ENCODE measurements at regions not wholly inside any gene's neighbourhood (a gene's known extent, or its start where the extent isn't known, plus 50 kb on each side); places are given as distances from the start of the nearest gene placed in this dataset.

- no peak overlapping the region for H3K27ac ChIP-seq
- no peaks in the 10 kb centered on the region for H3K27me3 ChIP-seq (ENCODE audit: control insufficient read depth, insufficient read depth, low read length)
- no peak overlapping the region for H3K4me2 ChIP-seq (ENCODE audit: low read length)
- TF ChIP-seq, protein P1, sequence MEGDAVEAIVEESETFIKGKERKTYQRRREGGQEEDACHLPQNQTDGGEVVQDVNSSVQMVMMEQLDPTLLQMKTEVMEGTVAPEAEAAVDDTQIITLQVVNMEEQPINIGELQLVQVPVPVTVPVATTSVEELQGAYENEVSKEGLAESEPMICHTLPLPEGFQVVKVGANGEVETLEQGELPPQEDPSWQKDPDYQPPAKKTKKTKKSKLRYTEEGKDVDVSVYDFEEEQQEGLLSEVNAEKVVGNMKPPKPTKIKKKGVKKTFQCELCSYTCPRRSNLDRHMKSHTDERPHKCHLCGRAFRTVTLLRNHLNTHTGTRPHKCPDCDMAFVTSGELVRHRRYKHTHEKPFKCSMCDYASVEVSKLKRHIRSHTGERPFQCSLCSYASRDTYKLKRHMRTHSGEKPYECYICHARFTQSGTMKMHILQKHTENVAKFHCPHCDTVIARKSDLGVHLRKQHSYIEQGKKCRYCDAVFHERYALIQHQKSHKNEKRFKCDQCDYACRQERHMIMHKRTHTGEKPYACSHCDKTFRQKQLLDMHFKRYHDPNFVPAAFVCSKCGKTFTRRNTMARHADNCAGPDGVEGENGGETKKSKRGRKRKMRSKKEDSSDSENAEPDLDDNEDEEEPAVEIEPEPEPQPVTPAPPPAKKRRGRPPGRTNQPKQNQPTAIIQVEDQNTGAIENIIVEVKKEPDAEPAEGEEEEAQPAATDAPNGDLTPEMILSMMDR (IDR thresholded peaks at IDR 0.05) = no peak
- no peak overlapping the region for H3K9ac ChIP-seq
- no peak overlapping the region for H2AFZ ChIP-seq
- H3K9me3 ChIP-seq (ENCODE audit: control insufficient read depth, low read length) = no peaks in the 10 kb centered on the region
- H3K79me2 ChIP-seq = no peaks in the 10 kb centered on the region
- no peaks in the 10 kb centered on the region for H3K36me3 ChIP-seq (ENCODE audit: control insufficient read depth, insufficient read depth, low read length)
- H3K4me1 ChIP-seq = no peaks in the 10 kb centered on the region
- no peak overlapping the region for H3K4me3 ChIP-seq (ENCODE audit: low read depth, low read length)
Measured at GRCh38 chr7:32153006-32153405, 82.8 kb upstream of the PDE1C start.

- H3K9ac ChIP-seq = no peak overlapping the region
- TF ChIP-seq, protein P1 (IDR thresholded peaks at IDR 0.05) = no peak
- no peak overlapping the region for H2AFZ ChIP-seq
- H3K9me3 ChIP-seq (ENCODE audit: control insufficient read depth, low read length) = no peaks in the 10 kb centered on the region
- no peaks in the 10 kb centered on the region for H3K4me1 ChIP-seq
- H3K27me3 ChIP-seq (ENCODE audit: control insufficient read depth, insufficient read depth, low read length) = no peaks in the 10 kb centered on the region
- H3K4me3 ChIP-seq (ENCODE audit: low read depth, low read length) = no peak overlapping the region
- no peaks in the 10 kb centered on the region for H3K79me2 ChIP-seq
- no peak overlapping the region for H3K4me2 ChIP-seq (ENCODE audit: low read length)
- no peaks in the 10 kb centered on the region for H3K36me3 ChIP-seq (ENCODE audit: control insufficient read depth, insufficient read depth, low read length)
- no peak overlapping the region for H3K27ac ChIP-seq
Measured at GRCh38 chr7:32152576-32152975, 82.4 kb upstream of the PDE1C start.

DNA sequence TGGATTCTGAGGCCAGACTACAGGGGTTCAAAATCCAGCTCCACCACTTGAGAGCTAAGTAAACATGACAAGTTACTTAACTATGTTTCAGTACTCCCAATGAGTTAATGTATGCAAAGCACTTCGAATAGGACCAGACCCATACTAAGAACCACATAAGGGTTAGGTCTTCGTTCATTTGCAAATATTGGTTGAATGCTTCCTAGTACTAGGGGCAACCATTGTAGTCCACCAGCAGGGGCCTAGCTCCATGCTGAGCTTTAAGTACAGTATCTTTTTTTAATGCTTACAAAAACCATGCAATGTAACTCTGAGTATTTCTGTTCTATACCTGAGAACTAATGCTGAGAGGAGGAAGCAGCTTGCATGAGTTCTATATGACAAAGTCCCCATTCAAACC is 80.4 kb upstream of the PDE1C start:
- H3K4me3 ChIP-seq (ENCODE audit: low read depth, low read length) = no peak overlapping the region

DNA sequence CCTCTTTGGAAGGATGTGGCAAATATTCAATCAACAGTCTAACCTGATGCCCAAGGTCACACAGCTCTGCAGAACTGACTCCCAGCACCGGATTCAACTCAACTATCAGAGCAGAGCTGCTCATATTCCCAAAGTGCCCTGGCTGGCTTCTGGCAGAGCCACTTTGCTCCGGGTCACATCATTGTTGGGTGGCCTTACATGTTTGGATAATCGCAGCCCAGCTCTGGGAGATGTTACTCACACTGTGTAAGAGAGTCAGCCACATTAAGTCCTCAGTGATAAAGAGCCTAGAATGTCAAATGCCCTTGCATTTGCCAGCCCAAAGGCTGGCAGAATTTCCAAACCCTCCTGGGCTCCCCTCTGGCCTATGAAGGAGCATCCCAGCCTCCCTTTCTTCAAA is 79.8 kb upstream of the PDE1C start:
- H3K4me1 ChIP-seq = no peaks in the 10 kb centered on the region
- H3K9me3 ChIP-seq (ENCODE audit: control insufficient read depth, low read length) = no peaks in the 10 kb centered on the region
- H3K4me3 ChIP-seq (ENCODE audit: low read depth, low read length) = no peak overlapping the region
- no peaks in the 10 kb centered on the region for H3K36me3 ChIP-seq (ENCODE audit: control insufficient read depth, insufficient read depth, low read length)
- no peak overlapping the region for H3K27ac ChIP-seq
- TF ChIP-seq, protein P1 (IDR thresholded peaks at IDR 0.05) = no peak
- H3K9ac ChIP-seq = no peak overlapping the region
- H3K27me3 ChIP-seq (ENCODE audit: control insufficient read depth, insufficient read depth, low read length) = no peaks in the 10 kb centered on the region
- no peaks in the 10 kb centered on the region for H3K79me2 ChIP-seq
- no peak overlapping the region for H2AFZ ChIP-seq
- no peak overlapping the region for H3K4me2 ChIP-seq (ENCODE audit: low read length)

More for the DNA sequence above, 80.4 kb upstream of the PDE1C start:
- H3K4me1 ChIP-seq = no peaks in the 10 kb centered on the region
- TF ChIP-seq, protein P1 (IDR thresholded peaks at IDR 0.05) = no peak
- H3K27ac ChIP-seq = no peak overlapping the region
- no peak overlapping the region for H3K4me2 ChIP-seq (ENCODE audit: low read length)
- no peak overlapping the region for H2AFZ ChIP-seq
- no peaks in the 10 kb centered on the region for H3K79me2 ChIP-seq
- no peaks in the 10 kb centered on the region for H3K36me3 ChIP-seq (ENCODE audit: control insufficient read depth, insufficient read depth, low read length)
- no peaks in the 10 kb centered on the region for H3K27me3 ChIP-seq (ENCODE audit: control insufficient read depth, insufficient read depth, low read length)
- H3K9me3 ChIP-seq (ENCODE audit: control insufficient read depth, low read length) = no peaks in the 10 kb centered on the region
- no peak overlapping the region for H3K9ac ChIP-seq

DNA sequence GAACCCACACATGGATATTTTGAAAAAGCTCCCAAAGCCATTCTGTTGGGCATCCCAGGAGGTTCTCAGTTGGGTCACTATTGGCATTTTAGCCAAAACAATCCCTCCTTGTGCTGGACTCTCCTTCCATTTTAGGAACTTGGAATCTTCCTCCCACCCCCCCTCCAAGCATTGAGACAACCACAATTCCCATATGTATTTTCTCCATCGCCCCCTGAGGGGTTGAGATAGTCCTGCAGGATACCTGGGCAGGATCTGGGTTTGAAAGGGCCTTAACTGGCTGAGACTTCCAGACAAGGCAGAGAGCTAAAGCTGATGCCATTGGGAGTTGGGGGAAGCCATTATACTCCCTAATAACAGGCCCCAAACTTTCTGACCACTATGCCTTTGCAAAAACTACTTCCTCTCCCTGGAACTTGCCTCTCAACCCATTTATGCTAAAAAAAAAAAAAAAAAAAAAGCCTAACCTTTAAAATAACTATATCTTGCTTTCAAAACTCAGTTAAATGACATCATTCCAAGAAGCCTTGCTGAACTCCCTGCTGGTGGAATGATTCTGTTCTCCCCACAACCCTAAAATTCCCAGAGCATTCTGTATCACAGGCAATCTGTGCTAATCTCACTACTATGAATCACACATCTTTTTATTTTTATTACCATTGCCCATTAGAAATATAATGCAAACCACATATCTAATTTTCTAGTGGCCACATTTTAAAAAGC is 77.5 kb upstream of the PDE1C start:
- Histone ChIP-seq H3K36me3 (ENCODE audit: control insufficient read depth, insufficient read depth, low read length) (no peaks in the 10 kb centered on the region), H3K4me3 (ENCODE audit: low read depth, low read length) (no peak overlapping the region), H3K9me3 (ENCODE audit: control insufficient read depth, low read length) (no peaks in the 10 kb centered on the region), H3K4me2 (ENCODE audit: low read length) (no peak overlapping the region), H3K79me2 (no peaks in the 10 kb centered on the region), H3K4me1 (no peaks in the 10 kb centered on the region), H3K27ac (no peak overlapping the region), H3K27me3 (ENCODE audit: control insufficient read depth, insufficient read depth, low read length) (no peaks in the 10 kb centered on the region), H2AFZ (no peak overlapping the region), H3K9ac (no peak overlapping the region)
- TF ChIP-seq, protein P1 (IDR thresholded peaks at IDR 0.05) = no peak
